HEK293T (cell line): ENCODE measurements at regions not wholly inside any gene's neighbourhood (a gene's known extent, or its start where the extent isn't known, plus 50 kb on each side); places are given as distances from the start of the nearest gene placed in this dataset.

Experiments used
- ARNT ChIP-seq: fragments of 450-650 bp; IDR thresholded peaks from 2 replicates; pipeline ENCODE4 v1.6.1; 2017; ENCODE audit warnings: mild to moderate bottlenecking
- BHLHE40 ChIP-seq: fragments of 450-650 bp; IDR thresholded peaks from 2 replicates; pipeline ENCODE4 v1.6.1; 2016; ENCODE audit warnings: mild to moderate bottlenecking, moderate library complexity, borderline replicate concordance
- CTBP1 ChIP-seq: fragments of 450-650 bp; IDR thresholded peaks from 2 replicates; pipeline ENCODE4 v1.6.1; 2016; ENCODE audit warnings: borderline replicate concordance
- SP1 ChIP-seq: fragments of 450-650 bp; IDR thresholded peaks from 2 replicates; pipeline ENCODE4 v1.6.1; 2017
- ZNF384 ChIP-seq: fragments of 450-650 bp; IDR thresholded peaks from 2 replicates; pipeline ENCODE4 v1.6.1; 2016

DNA sequence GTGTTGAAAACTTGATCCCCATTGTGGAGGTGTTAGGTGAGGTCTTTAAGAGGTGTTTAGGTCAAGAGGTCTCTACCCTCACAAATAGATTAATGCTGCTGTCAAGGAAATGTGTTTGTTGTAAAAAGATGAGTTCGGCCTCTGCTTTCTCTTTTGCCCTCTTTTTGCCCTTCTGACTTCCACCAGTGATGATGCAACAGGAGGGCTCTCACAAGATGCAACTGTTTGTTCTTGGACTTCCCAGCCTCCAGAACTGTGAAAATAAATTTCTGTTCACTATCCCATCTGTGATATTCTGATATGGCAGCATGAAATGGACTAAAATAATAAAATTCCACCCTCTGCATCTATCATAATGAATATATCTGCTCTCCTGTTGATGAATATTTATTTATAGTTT, 650.0 kb upstream of the ZNF608 start:
- TF ChIP-seq BHLHE40 = no peak
- TF ChIP-seq CTBP1 = no peak
- TF ChIP-seq ZNF384 = no peak
- TF ChIP-seq SP1 = no peak
- TF ChIP-seq ARNT = no peak
